Upper lobe of right lung (tissue), 1 donor: ENCODE measurements at regions not wholly inside any gene's neighbourhood (a gene's known extent, or its start where the extent isn't known, plus 50 kb on each side); places are given as distances from the start of the nearest gene placed in this dataset.
A peak's percentile ranks its signal among the peaks of the same experiment; 100 is the strongest.

Experiments used
- ATAC-seq: fragments of 200-7000 bp; cut with Tn5 transposase; one replicate; pipeline ENCODE4 v1.9.1; 2020; ENCODE audit warnings: mild to moderate bottlenecking, moderate library complexity
- DNase-seq: peaks from one replicate; pipeline ENCODE4 v3.0.0-alpha.2; 2020
- H3K27ac ChIP-seq: fragments of 200-600 bp; one replicate; pipeline ENCODE4 v1.8.0; 2022
- H3K27me3 ChIP-seq: fragments of 200-600 bp; one replicate; pipeline ENCODE4 v1.8.0; 2022; ENCODE audit warnings: mild to moderate bottlenecking
- H3K36me3 ChIP-seq: fragments of 200-600 bp; one replicate; pipeline ENCODE4 v1.8.0; 2022
- H3K4me1 ChIP-seq: fragments of 200-600 bp; one replicate; pipeline ENCODE4 v1.8.0; 2022
- H3K4me3 ChIP-seq: fragments of 200-600 bp; one replicate; pipeline ENCODE4 v1.8.0; 2022; ENCODE audit warnings: mild to moderate bottlenecking
- H3K9me3 ChIP-seq: fragments of 200-600 bp; one replicate; pipeline ENCODE4 v1.8.0; 2022
- CTCF ChIP-seq: fragments of 200-600 bp; IDR thresholded peaks from one replicate; pipeline ENCODE4 v1.8.0; 2022; ENCODE audit warnings: antibody characterized with exemption
- intact Hi-C: fragments of 100-400 bp; cut with DNase I; formaldehyde crosslinking; loops from one replicate; pipeline ENCODE4 v1.11.0; 2022
- donor health status: DM: no; HTN: yes; CAD: no; lungs with severe emphysema.

GRCh38 chr15:69660114-69660513 lies 207.5 kb downstream of the RPLP1 start:
- ATAC-seq (no peak), DNase-seq (no peak)
- H3K4me3 ChIP-seq: no peak overlapping the region
- no peaks in the 10 kb centered on the region for H3K27me3 ChIP-seq
- TF ChIP-seq CTCF: no peak
- intact Hi-C loops: no loop called here
- no peaks in the 10 kb centered on the region for H3K4me1 ChIP-seq
- no peaks in the 10 kb centered on the region for H3K9me3 ChIP-seq
- H3K27ac ChIP-seq: no peak overlapping the region
- no peaks in the 10 kb centered on the region for H3K36me3 ChIP-seq

DNA sequence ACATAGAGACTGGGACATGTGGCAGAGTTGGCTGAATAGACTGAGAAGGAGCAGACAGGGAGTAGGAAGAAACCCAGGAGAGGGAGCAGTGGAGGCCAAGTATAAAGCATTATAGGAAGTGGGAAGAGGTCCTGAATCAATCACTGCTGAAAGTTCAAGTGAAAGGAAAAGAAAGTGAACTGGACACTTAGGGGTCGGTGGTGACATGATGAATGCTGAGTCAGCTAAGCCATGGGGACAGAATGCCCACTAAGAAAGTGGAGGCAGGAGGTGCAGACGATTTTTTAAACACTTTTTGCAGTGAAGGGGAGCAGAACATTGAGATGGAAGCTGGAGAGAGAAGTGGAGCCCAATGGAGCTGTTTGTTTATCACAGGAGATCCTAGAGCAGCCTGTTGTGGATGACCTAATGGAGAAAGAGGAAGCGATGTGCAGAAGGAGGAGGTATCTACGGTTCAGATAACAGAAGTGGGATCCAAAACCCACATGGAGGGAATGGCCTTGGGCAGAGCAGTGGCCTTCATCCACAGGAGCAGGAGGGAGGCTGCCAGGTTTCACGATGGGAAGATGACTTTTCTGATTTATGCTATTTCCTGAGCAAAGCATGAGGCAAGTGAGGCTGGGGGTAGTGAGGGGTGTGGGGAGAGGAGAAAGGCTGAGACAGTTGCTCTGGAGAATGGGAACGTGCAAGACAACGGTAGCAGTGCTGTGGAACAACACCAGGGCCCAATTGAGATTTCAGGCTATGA lies 208.2 kb downstream of the RPLP1 start:
- ATAC-seq (peak; percentile 68), DNase-seq (no peak)
- no peaks in the 10 kb centered on the region for H3K36me3 ChIP-seq
- H3K27me3 ChIP-seq: no peaks in the 10 kb centered on the region
- peaks cover 3% of the 10 kb centered on the region for H3K4me1 ChIP-seq
- intact Hi-C loops: no loop called here
- TF ChIP-seq CTCF: no peak
- H3K9me3 ChIP-seq: no peaks in the 10 kb centered on the region
- H3K4me3 ChIP-seq: no peak overlapping the region
- no peak overlapping the region for H3K27ac ChIP-seq

GRCh38 chr15:69661446-69661845 lies 208.8 kb downstream of the RPLP1 start:
- DNase-seq (no peak), ATAC-seq (no peak)
- no peak for TF ChIP-seq CTCF
- intact Hi-C loops: no loop called here
- Histone ChIP-seq H3K4me1 (peaks cover 9% of the 10 kb centered on the region), H3K27ac (no peak overlapping the region), H3K4me3 (no peak overlapping the region), H3K27me3 (no peaks in the 10 kb centered on the region), H3K9me3 (no peaks in the 10 kb centered on the region), H3K36me3 (no peaks in the 10 kb centered on the region)

- Histone ChIP-seq H3K9me3 (no peaks in the 10 kb centered on the region), H3K27ac (no peak overlapping the region), H3K4me3 (no peak overlapping the region), H3K27me3 (no peaks in the 10 kb centered on the region), H3K36me3 (no peaks in the 10 kb centered on the region), H3K4me1 (peaks cover 9% of the 10 kb centered on the region)
- no peak for TF ChIP-seq CTCF
- no peak for DNase-seq
- intact Hi-C loops: no loop called here
- no peak for ATAC-seq
Measured at GRCh38 chr15:69661871-69662644, 209.4 kb downstream of the RPLP1 start.

- no peak for DNase-seq
- Histone ChIP-seq H3K36me3 (no peaks in the 10 kb centered on the region), H3K9me3 (no peaks in the 10 kb centered on the region), H3K27me3 (no peaks in the 10 kb centered on the region), H3K27ac (no peak overlapping the region), H3K4me3 (no peak overlapping the region), H3K4me1 (peaks cover 9% of the 10 kb centered on the region)
- TF ChIP-seq CTCF: no peak
- intact Hi-C loops: no loop called here
- ATAC-seq: no peak
Measured at GRCh38 chr15:69662645-69663000, 210.0 kb downstream of the RPLP1 start.
